ENCODE measurements at regions not wholly inside any gene's neighbourhood (a gene's known extent, or its start where the extent isn't known, plus 50 kb on each side); places are given as distances from the start of the nearest gene placed in this dataset.

- TF ChIP-seq CTCF (IDR thresholded peaks at IDR 0.05; ENCODE audit: insufficient read depth, low read length) (no peak), POLR2AphosphoS5 (IDR thresholded peaks at IDR 0.05; ENCODE audit: low read depth) (no peak), SPI1 (IDR thresholded peaks at IDR 0.05; ENCODE audit: borderline replicate concordance, low read depth) (no peak), REST (IDR thresholded peaks at IDR 0.05; ENCODE audit: insufficient replicate concordance, low read depth) (no peak), GABPA (IDR thresholded peaks at IDR 0.05; ENCODE audit: low read depth) (no peak)
Observed at GRCh38 chr18:51724790-51725721, 527.6 kb upstream of the MEX3C start.

Measured in HL-60 (cell line).